ENCODE measurements at regions not wholly inside any gene's neighbourhood (a gene's known extent, or its start where the extent isn't known, plus 50 kb on each side); places are given as distances from the start of the nearest gene placed in this dataset.

- TF ChIP-seq POLR2A (IDR thresholded peaks at IDR 0.05; ENCODE audit: low read depth, low read length) (no peak), POLR2AphosphoS5 (IDR thresholded peaks at IDR 0.05; ENCODE audit: low read depth, low read length) (no peak)
Measured at GRCh38 chr2:40896358-40896757, 444.5 kb upstream of the SLC8A1 start.
